ENCODE measurements at regions not wholly inside any gene's neighbourhood (a gene's known extent, or its start where the extent isn't known, plus 50 kb on each side); places are given as distances from the start of the nearest gene placed in this dataset.
A peak's percentile ranks its signal among the peaks of the same experiment; 100 is the strongest.

DNA sequence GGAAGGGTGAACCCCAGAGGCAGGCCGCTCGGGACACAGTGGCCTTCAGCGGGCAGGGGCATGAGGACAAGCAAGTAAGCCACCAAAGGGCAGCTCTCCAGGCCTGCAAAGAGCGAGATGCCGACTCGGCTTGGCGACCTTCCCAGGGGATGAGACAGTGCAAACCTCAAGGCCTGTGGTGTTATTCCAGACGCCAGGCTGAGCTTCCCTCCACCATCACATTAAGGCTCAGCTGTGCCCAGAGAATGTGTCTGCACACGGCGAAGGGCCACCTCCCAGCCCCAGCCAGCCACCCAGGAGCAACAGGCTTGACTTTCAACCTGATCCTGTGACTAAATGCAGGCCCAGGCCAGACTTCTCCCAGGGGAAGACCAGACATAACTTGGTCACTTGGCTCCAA is 251.4 kb downstream of the SOX9 start:
- no peak overlapping the region for H3K4me3 ChIP-seq (ENCODE audit: low read depth, low read length, poor library complexity, severe bottlenecking)
- H3K36me3 ChIP-seq (ENCODE audit: insufficient read depth, low read length, poor library complexity, severe bottlenecking) = no peaks in the 10 kb centered on the region
- TF ChIP-seq, protein P1, sequence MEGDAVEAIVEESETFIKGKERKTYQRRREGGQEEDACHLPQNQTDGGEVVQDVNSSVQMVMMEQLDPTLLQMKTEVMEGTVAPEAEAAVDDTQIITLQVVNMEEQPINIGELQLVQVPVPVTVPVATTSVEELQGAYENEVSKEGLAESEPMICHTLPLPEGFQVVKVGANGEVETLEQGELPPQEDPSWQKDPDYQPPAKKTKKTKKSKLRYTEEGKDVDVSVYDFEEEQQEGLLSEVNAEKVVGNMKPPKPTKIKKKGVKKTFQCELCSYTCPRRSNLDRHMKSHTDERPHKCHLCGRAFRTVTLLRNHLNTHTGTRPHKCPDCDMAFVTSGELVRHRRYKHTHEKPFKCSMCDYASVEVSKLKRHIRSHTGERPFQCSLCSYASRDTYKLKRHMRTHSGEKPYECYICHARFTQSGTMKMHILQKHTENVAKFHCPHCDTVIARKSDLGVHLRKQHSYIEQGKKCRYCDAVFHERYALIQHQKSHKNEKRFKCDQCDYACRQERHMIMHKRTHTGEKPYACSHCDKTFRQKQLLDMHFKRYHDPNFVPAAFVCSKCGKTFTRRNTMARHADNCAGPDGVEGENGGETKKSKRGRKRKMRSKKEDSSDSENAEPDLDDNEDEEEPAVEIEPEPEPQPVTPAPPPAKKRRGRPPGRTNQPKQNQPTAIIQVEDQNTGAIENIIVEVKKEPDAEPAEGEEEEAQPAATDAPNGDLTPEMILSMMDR (conservative IDR thresholded peaks at IDR 0.05; ENCODE audit: low read depth, low read length) = no peak
- intact Hi-C loops (cut with micrococcal nuclease; ENCODE audit: unreplicated experiment) = no loop called here
- peaks cover 43% of the 10 kb centered on the region for H3K4me1 ChIP-seq (ENCODE audit: insufficient read depth, low read length, poor library complexity, severe bottlenecking)
- DNase-seq (ENCODE audit: low spot score) = no peak
- POLR2A ChIA-PET (ENCODE audit: low non-redundant PET) = no interaction called here
- no peaks in the 10 kb centered on the region for H3K9me3 ChIP-seq (ENCODE audit: low read depth, low read length, poor library complexity, severe bottlenecking)
- H3K27ac ChIP-seq (ENCODE audit: low read depth, low read length, poor library complexity, severe bottlenecking) = no peak overlapping the region
- no peaks in the 10 kb centered on the region for H3K27me3 ChIP-seq (replicated peaks; ENCODE audit: insufficient read depth, low read depth, low read length, poor library complexity)
- CTCF ChIA-PET = no interaction called here
- BruUV-seq (replicated peaks) = no TSS peak

DNA sequence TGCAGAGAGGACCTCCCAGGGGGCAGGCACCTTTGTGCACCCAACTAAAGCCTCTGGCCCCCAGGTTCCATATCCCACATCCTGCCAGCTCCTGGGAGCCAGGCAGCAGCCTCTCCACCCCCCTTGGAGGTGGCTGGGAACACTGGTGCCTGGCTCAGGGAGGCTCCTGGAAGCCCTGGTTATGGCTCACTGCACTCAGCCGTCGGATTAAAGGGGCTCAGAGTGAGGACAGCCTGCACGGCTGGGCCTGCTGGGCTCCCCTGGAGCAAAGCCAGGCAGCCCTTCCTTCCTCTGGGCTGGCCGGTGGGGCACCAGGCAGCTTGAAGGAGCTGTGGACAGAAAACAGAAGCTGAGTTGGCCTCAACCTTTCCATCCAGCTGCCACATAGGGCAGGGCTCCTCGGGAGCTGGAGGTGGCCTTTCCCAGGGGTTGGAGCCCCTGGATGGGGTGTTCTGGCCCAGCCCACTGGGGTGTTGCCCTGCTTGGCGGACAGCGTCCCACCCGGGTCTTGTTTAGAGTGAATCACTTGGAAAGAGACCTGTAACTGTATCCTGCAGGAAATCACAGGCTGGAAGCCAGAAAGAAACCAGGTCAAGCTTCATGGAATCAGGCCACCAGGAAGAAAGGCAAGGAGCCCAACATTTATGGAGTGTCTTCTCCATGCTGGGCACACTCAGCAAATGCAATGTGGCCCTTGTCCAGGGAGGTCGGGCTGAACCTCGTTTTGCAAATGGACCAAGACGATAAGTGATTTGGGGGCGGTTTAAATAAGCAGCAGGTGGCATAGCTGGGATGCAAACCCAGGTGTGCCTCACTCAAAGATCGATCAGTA is 253.3 kb downstream of the SOX9 start:
- TF ChIP-seq EZH2 (IDR thresholded peaks at IDR 0.05; ENCODE audit: borderline replicate concordance, low read depth, low read length, poor library complexity, severe bottlenecking) = no peak
- TF ChIP-seq, protein P1 (conservative IDR thresholded peaks at IDR 0.05; ENCODE audit: low read depth, low read length) = no peak
- CTCF ChIA-PET = no interaction called here
- Histone ChIP-seq H3K4me1 (ENCODE audit: insufficient read depth, low read length, poor library complexity, severe bottlenecking) (peaks cover 62% of the 10 kb centered on the region), H3K4me3 (ENCODE audit: low read depth, low read length, poor library complexity, severe bottlenecking) (no peak overlapping the region), H3K36me3 (ENCODE audit: insufficient read depth, low read length, poor library complexity, severe bottlenecking) (no peaks in the 10 kb centered on the region), H3K9me3 (ENCODE audit: low read depth, low read length, poor library complexity, severe bottlenecking) (no peaks in the 10 kb centered on the region), H3K27ac (ENCODE audit: low read depth, low read length, poor library complexity, severe bottlenecking) (peak overlapping the region; percentile 48), H3K27me3 (replicated peaks; ENCODE audit: insufficient read depth, low read depth, low read length, poor library complexity) (no peaks in the 10 kb centered on the region)
- DNase-seq (ENCODE audit: low spot score) = peak; percentile 71
- no TSS peak for BruUV-seq (replicated peaks)
- intact Hi-C loops (cut with micrococcal nuclease; ENCODE audit: unreplicated experiment) = no loop called here
- POLR2A ChIA-PET (ENCODE audit: low non-redundant PET) = interaction anchor here (0.5 kb wide), 1 partner anchor 253 kb away, joined by 15 read pairs; the partner anchor contains the start of gene SOX9

DNA sequence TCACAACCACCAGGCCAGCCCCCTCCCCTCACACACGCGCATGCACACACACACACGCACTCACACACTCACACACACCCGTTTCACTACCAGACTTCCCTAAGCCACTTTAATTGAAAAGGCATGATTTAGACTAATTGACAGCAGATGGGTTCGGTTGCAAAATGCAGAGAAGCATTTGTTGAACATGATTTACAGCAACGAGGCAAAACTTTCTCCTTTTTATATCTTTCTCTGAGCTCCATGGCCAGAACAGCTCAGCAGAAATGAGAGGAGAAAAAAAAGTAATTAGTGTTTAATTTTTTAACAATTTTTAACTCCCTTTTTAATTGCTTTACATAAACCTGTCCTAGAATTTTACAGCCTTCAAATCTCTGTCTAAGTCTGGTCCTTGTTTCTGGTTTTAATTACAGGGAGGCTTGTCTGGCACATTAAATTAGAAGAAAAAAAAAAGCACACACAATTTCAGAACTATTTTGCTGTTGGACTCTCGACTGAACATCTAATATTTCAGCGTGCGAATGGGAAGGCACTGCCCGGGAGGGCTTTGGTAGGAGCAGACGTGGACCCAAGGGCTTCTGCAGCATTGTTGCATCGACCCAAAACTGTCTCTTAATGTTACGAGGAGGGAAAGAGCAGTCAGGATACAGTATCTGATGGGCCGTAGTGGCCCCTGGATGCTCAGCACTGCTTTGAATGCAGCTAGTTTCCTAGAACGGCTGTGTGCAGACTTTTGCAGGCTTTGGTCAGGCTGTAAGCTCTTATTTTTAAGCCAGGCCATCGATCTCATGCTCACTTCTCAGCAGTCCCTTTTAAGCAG is 255.9 kb downstream of the SOX9 start:
- ChIA-PET CTCF (interaction anchor here (0.5 kb wide), 1 partner anchor 11 kb away, joined by 3 read pairs; no protein-coding TSS in a partner anchor), POLR2A (ENCODE audit: low non-redundant PET) (interaction anchor here (0.6 kb wide), 1 partner anchor 92 kb away, joined by 3 read pairs; no protein-coding TSS in a partner anchor)
- H3K36me3 ChIP-seq (ENCODE audit: insufficient read depth, low read length, poor library complexity, severe bottlenecking) = no peaks in the 10 kb centered on the region
- peaks cover 78% of the 10 kb centered on the region for H3K4me1 ChIP-seq (ENCODE audit: insufficient read depth, low read length, poor library complexity, severe bottlenecking)
- DNase-seq (ENCODE audit: low spot score) = peak; percentile 90
- H3K9me3 ChIP-seq (ENCODE audit: low read depth, low read length, poor library complexity, severe bottlenecking) = no peaks in the 10 kb centered on the region
- H3K4me3 ChIP-seq (ENCODE audit: low read depth, low read length, poor library complexity, severe bottlenecking) = no peak overlapping the region
- TF ChIP-seq EZH2 (IDR thresholded peaks at IDR 0.05; ENCODE audit: borderline replicate concordance, low read depth, low read length, poor library complexity, severe bottlenecking) = no peak
- TF ChIP-seq, protein P1 (conservative IDR thresholded peaks at IDR 0.05; ENCODE audit: low read depth, low read length) = no peak
- BruUV-seq (replicated peaks) = no TSS peak
- intact Hi-C loops (cut with micrococcal nuclease; ENCODE audit: unreplicated experiment) = loop anchor here (5.0 kb wide), 2 partner anchors 41 to 254 kb away; partner anchors contain the start of gene SOX9
- H3K27me3 ChIP-seq (replicated peaks; ENCODE audit: insufficient read depth, low read depth, low read length, poor library complexity) = no peaks in the 10 kb centered on the region
- H3K27ac ChIP-seq (ENCODE audit: low read depth, low read length, poor library complexity, severe bottlenecking) = peak overlapping the region; percentile 84

Data from A673 (cell line).